ENCODE measurements at regions not wholly inside any gene's neighbourhood (a gene's known extent, or its start where the extent isn't known, plus 50 kb on each side); places are given as distances from the start of the nearest gene placed in this dataset.
A peak's percentile ranks its signal among the peaks of the same experiment; 100 is the strongest.

GRCh38 chr10:30176776-30177533 lies 117.6 kb upstream of the JCAD start:
- DNase-seq (ENCODE audit: low read depth in 2 of 2), result no peak
- no peak overlapping the region for H3K4me3 ChIP-seq (replicated peaks in 1 of 2; ENCODE audit: low read depth in 2 of 2, low read length in 2 of 2)
- TF ChIP-seq CTCF (IDR thresholded peaks at IDR 0.05; ENCODE audit: low read depth, low read length), result no peak

GRCh38 chr10:30176182-30176581 lies 116.8 kb upstream of the JCAD start:
- peak in 1 of 2 donors; percentile 35 for DNase-seq (ENCODE audit: low read depth in 2 of 2)
- no peak for TF ChIP-seq CTCF (IDR thresholded peaks at IDR 0.05; ENCODE audit: low read depth, low read length)

GRCh38 chr10:30172673-30173072 lies 113.3 kb upstream of the JCAD start:
- no peak for DNase-seq (ENCODE audit: low read depth in 2 of 2)
- TF ChIP-seq CTCF (IDR thresholded peaks at IDR 0.05; ENCODE audit: low read depth, low read length), result no peak
- no peak overlapping the region for H3K4me3 ChIP-seq (replicated peaks in 1 of 2; ENCODE audit: low read depth in 2 of 2, low read length in 2 of 2)

More at GRCh38 chr10:30176182-30176581, 116.8 kb upstream of the JCAD start:
- H3K4me3 ChIP-seq (replicated peaks in 1 of 2; ENCODE audit: low read depth in 2 of 2, low read length in 2 of 2), result no peak overlapping the region

- H3K4me3 ChIP-seq (replicated peaks in 1 of 2; ENCODE audit: low read depth in 2 of 2, low read length in 2 of 2), result no peak overlapping the region
- no peak for TF ChIP-seq CTCF (IDR thresholded peaks at IDR 0.05; ENCODE audit: low read depth, low read length)
- DNase-seq (ENCODE audit: low read depth in 2 of 2), result no peak
These were observed 112.7 kb upstream of the JCAD start for GRCh38 chr10:30172091-30172490.

GRCh38 chr10:30171601-30172000 lies 112.2 kb upstream of the JCAD start:
- no peak for DNase-seq (ENCODE audit: low read depth in 2 of 2)
- no peak for TF ChIP-seq CTCF (IDR thresholded peaks at IDR 0.05; ENCODE audit: low read depth, low read length)
- no peak overlapping the region for H3K4me3 ChIP-seq (replicated peaks in 1 of 2; ENCODE audit: low read depth in 2 of 2, low read length in 2 of 2)

GRCh38 chr10:30170814-30171213 lies 111.4 kb upstream of the JCAD start:
- H3K4me3 ChIP-seq (replicated peaks in 1 of 2; ENCODE audit: low read depth in 2 of 2, low read length in 2 of 2), result no peak overlapping the region
- peak; percentile 27 to 77 for DNase-seq (ENCODE audit: low read depth in 2 of 2)
- TF ChIP-seq CTCF (IDR thresholded peaks at IDR 0.05; ENCODE audit: low read depth, low read length), result no peak

GRCh38 chr10:30170146-30170545 lies 110.8 kb upstream of the JCAD start:
- TF ChIP-seq CTCF (IDR thresholded peaks at IDR 0.05; ENCODE audit: low read depth, low read length), result no peak
- H3K4me3 ChIP-seq (replicated peaks in 1 of 2; ENCODE audit: low read depth in 2 of 2, low read length in 2 of 2), result no peak overlapping the region

More at GRCh38 chr10:30170146-30170545, 110.8 kb upstream of the JCAD start:
- DNase-seq (ENCODE audit: low read depth in 2 of 2), result no peak

Data from cardiac fibroblast (primary cell).